ENCODE measurements at regions not wholly inside any gene's neighbourhood (a gene's known extent, or its start where the extent isn't known, plus 50 kb on each side); places are given as distances from the start of the nearest gene placed in this dataset.

DNA sequence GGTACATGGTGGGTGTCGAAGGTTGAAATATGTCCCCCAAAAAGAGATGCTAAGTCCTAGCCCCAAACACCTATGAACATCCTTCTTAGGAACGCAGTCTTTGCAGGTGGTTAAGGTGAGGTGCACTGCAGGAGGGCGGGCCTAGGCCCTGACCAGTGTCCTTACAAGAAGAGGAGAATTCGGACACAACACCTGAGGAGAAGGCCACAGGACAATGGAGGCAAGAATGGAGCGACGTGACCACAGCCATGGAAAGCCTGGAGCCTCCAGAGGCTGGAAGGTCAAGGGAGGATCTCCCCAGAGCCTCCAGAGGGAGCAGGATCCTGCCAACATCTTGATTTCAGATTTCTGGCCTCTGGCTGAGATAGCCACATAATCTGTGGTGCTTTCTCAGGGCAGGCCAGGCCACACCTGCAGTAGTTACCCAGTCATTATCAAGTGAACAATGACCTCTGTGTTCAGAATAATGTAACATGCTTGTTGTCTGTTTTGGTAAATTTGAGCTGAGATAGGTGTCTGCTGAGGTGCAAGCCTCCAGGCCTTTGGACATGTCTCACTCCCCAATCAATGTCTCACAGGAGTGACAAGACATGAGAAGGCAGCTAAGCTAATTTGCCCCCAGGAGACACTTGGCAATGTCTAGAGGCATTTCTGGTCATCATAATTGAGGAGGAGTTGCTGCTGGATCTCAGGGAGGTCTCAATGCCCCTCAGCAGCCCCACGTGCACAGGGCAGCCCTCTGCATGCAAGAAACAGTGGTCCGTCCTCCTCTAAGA lies 498.9 kb downstream of the BRD1 start:
- TF ChIP-seq POLR2A (IDR thresholded peaks at IDR 0.05; ENCODE audit: insufficient read depth in 1 of 2, low read depth in 2 of 2, low read length in 2 of 2) (no peak), ATM (IDR thresholded peaks at IDR 0.05; ENCODE audit: borderline replicate concordance) (no peak), ZNF337 (CRISPR knock-in tag; IDR thresholded peaks at IDR 0.05; ENCODE audit: borderline replicate concordance, low read depth) (no peak), POLR2AphosphoS5 (IDR thresholded peaks at IDR 0.05; ENCODE audit: low read depth, low read length) (no peak), MXI1 (IDR thresholded peaks at IDR 0.05; ENCODE audit: borderline replicate concordance, low read depth, low read length) (no peak), ZBTB7A (CRISPR knock-in tag; IDR thresholded peaks at IDR 0.05) (no peak), ZNF660 (CRISPR knock-in tag; IDR thresholded peaks at IDR 0.05; ENCODE audit: borderline replicate concordance, low read depth) (no peak)
- TF ChIP-seq, protein P1, sequence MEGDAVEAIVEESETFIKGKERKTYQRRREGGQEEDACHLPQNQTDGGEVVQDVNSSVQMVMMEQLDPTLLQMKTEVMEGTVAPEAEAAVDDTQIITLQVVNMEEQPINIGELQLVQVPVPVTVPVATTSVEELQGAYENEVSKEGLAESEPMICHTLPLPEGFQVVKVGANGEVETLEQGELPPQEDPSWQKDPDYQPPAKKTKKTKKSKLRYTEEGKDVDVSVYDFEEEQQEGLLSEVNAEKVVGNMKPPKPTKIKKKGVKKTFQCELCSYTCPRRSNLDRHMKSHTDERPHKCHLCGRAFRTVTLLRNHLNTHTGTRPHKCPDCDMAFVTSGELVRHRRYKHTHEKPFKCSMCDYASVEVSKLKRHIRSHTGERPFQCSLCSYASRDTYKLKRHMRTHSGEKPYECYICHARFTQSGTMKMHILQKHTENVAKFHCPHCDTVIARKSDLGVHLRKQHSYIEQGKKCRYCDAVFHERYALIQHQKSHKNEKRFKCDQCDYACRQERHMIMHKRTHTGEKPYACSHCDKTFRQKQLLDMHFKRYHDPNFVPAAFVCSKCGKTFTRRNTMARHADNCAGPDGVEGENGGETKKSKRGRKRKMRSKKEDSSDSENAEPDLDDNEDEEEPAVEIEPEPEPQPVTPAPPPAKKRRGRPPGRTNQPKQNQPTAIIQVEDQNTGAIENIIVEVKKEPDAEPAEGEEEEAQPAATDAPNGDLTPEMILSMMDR (CRISPR knock-in tag; IDR thresholded peaks at IDR 0.05) = no peak
- TF ChIP-seq, protein P2, sequence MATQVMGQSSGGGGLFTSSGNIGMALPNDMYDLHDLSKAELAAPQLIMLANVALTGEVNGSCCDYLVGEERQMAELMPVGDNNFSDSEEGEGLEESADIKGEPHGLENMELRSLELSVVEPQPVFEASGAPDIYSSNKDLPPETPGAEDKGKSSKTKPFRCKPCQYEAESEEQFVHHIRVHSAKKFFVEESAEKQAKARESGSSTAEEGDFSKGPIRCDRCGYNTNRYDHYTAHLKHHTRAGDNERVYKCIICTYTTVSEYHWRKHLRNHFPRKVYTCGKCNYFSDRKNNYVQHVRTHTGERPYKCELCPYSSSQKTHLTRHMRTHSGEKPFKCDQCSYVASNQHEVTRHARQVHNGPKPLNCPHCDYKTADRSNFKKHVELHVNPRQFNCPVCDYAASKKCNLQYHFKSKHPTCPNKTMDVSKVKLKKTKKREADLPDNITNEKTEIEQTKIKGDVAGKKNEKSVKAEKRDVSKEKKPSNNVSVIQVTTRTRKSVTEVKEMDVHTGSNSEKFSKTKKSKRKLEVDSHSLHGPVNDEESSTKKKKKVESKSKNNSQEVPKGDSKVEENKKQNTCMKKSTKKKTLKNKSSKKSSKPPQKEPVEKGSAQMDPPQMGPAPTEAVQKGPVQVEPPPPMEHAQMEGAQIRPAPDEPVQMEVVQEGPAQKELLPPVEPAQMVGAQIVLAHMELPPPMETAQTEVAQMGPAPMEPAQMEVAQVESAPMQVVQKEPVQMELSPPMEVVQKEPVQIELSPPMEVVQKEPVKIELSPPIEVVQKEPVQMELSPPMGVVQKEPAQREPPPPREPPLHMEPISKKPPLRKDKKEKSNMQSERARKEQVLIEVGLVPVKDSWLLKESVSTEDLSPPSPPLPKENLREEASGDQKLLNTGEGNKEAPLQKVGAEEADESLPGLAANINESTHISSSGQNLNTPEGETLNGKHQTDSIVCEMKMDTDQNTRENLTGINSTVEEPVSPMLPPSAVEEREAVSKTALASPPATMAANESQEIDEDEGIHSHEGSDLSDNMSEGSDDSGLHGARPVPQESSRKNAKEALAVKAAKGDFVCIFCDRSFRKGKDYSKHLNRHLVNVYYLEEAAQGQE (IDR thresholded peaks at IDR 0.05; ENCODE audit: borderline replicate concordance in 1 of 2, low read depth in 1 of 2, low read length in 2 of 2) = no peak

Data from HepG2 (cell line).